ENCODE measurements at regions not wholly inside any gene's neighbourhood (a gene's known extent, or its start where the extent isn't known, plus 50 kb on each side); places are given as distances from the start of the nearest gene placed in this dataset.

DNA sequence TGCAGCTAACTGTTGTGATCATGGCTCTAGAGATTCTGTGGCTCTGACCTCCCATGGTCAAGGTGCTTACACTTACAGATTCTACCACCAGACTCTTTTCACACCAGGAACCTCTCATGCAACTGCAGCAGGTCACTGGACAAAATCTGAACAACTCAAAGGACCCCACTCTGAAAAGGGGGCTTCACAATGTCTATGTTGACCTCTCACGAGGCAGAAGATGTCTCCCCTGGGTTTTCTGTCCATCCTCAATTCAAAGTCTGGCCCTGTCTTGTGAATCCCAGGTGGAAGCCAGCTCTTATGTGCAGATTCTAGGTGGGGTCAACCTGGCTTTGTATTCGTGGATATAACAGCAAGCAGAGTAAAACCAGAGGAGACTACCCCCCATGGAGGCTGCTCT, 118.6 kb upstream of the ZNF479 start:
- DNase-seq (ENCODE audit: low spot score), result no peak

DNA sequence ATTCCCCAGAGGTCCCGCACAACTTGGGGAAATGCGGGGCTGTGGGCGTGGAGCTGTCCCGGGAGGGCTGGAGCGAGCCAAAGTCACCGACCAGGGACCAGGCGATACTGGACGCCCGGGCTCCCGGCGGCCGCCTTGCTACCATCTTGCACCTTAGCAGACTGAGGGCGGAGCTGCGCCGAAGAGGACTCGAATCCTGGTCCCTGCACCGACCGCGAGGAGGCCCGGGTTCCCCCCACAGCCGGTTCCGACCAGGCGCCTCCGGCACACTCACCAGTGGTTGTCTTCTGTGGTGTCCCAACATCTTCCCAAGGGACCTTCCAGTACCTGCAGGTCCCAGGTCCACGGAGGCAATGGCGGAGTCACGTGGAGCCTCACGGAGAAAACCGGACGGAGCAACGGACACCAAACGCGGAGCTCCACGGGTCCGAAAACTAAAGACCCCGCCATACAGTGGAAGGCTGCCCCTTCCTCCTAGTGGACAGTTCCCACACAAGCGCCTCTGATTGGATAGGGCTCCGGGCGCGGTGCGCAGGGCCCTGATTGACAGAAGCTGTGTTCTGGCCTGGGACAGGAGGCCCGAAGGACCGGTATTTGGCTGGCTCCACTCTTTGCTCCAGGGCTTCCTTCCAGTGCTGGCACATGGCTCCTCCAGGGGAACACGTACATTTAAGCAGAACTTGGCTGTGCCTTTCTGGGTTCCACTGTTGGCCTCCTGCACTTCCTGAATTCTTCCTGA, 124.6 kb upstream of the ZNF479 start:
- DNase-seq (ENCODE audit: low spot score), result no peak

DNA sequence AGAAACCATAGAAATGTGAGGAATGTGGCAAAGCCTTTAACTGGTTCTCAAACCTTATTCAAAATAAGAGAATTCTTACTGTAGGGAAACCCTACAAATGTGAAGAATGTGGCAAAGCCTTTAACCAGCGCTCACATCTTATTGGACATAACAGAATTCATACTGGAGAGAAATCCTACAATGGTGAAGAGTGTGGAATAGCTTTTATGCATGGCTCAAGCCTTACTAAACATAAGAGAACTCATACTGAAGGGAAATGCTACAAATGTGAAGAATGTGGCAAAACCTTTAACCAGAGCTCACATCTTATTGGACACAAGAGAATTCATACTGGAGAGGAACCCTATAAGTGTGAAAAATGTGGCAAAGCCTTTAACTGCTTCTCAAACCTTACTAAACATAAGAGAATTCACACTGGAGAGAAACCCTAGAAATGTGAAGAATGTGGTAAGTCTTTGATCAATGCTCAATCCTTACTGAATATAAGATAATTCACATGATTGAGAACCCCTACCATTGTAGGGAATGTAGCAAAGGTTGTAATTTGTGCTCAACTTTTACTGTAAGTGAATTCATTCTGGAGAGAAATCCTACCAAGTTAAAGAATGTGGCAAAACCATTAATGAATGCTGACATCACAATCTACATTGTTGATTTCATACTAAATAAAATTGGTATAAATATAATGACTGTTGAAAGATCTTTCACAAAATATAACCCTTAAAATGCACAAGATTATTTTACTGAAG, 142.5 kb upstream of the ZNF479 start:
- DNase-seq (ENCODE audit: low spot score), result no peak

DNA sequence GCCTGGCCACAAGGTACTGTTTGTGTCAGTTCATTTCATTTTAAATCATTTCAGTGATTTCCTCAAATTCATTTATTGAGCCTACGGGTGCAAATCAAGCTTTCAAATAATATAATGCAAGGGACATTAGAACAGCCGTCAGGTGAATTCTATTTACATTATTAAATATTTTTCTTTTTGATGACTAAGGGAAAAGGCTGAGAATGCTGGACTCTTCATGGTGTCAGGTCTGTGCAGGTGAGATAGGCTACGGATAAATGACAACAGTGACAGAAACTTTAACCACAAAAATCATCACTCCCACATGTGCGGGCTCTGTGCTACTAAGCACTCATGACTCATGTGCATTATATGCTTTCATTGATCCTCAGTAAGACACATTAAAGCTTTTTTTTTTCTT, 149.2 kb upstream of the ZNF716 start:
- no peak for DNase-seq (ENCODE audit: low spot score)

DNA sequence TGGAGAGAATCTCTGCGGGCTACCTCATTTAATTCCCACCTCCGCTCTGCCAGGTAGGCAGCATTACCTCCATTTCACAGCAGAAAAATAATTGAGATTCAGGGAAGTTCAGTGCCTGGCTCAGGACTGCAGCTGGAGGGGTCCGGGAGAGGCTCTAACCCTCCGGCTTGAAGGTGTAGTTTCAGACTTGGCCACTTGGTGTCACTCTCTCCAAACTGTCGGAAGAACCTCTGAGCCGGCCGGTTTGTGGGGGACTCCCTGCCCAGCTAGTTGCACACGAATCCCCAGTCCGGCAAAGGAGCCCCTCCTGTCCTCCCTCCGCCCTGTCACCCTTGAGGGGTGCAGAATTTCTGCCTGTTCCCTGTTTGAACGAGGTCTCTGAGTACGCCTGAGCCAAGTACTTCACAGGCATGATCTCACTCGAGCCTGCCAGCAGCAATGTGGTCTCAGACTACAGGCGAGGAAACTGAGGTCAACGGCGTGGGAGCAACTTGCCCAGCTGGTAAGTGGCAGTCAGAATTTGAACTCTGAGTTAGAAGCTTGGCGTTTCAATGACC, 144.7 kb upstream of the ZNF716 start:
- no peak for DNase-seq (ENCODE audit: low spot score)

DNA sequence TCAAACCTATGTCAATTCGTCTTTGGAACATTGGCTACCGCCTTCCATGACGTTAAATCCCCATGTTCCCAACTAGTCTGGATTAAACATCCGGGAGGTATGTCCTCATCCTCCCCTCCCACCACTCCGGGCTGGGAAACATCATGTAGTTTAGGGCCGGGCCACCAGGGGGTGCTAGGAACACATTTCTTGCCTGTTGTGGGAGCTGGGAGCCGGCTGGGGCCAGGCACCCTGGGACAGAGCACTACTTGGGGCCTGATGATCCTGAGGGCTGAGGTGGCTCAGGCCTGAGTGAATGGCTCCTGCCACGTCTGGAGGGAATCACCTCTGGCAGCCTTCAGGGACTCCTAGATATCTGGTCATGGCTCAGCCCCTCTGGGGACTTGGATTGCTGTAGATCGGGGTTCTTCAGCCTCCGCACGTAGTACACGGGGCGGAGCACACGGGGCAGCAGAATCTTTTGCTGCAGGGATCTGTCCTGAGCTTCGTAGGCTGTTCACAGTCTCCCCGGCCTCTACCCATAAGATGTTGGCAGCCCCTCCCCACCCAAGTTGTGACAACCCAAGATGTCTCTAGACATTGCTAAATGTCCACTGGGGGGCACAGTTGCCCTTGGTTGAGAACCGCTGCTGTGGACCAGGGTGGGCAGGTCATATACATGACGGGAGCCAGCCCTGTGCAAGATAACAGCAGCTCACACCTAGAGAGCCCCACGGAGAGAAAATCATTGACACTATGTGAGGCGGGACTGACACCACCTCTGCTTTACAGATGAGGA, 141.2 kb upstream of the ZNF716 start:
- no peak for DNase-seq (ENCODE audit: low spot score)

DNA sequence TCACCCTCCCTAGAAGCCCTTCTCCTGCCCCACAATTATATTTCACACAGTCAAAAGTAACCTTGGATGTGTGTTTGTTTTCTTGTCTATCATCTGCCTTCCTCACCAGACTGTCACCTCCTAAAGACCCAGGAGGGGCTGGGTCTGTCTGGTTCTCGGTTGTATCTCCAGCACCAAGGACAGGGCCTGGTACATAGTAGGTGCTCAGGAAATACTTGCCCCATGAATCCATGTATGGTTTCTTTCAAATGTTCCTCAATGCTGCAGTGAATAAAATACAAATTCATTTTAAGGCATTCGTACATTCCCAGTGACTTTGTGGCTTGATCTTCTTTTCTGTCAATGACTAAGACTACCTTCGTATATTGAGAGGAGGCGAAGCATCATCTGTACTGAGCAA, 122.9 kb upstream of the ZNF716 start:
- no peak for DNase-seq (ENCODE audit: low spot score)

DNA sequence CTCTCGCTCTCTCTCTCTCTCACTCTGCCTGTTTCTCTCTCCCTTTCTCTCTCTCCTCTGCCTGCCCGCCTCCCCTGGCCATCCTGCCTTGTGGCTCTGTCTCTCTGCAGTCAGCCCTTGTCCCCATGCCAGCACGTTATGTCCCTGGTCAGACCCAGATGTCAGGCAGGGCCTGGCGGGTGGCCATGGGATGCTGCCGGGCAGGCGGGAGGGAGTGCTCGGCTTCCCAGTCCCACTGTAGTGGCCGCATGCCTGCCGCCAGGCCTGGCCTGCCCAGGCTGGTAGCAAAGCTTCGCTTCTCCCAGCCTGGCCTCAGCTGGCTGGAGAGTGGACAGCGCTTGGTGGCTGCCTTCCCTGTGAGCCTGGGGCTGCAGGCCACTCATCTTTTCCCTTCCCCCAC, 121.5 kb upstream of the ZNF716 start:
- DNase-seq (ENCODE audit: low spot score), result no peak

DNA sequence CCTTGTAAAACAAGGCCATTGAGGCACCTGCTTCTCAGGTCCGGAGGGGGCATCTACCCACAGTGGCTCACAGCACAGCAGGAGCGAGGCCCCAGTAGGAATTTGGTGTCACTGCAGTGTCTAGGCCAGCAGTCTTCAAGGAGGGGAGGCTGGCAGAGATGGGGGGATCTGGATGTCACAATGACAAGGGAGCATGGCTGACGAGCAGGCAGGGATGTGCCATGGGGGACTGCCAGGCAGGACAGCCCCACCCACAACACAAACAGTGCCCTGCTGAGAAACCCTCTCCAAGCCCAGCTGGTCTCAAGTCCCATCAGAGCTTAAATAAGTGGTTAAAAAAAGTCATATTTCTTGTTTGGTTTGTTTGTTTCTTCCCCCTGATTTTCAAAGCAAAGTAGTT, 121.0 kb upstream of the ZNF716 start:
- DNase-seq (ENCODE audit: low spot score), result no peak

DNA sequence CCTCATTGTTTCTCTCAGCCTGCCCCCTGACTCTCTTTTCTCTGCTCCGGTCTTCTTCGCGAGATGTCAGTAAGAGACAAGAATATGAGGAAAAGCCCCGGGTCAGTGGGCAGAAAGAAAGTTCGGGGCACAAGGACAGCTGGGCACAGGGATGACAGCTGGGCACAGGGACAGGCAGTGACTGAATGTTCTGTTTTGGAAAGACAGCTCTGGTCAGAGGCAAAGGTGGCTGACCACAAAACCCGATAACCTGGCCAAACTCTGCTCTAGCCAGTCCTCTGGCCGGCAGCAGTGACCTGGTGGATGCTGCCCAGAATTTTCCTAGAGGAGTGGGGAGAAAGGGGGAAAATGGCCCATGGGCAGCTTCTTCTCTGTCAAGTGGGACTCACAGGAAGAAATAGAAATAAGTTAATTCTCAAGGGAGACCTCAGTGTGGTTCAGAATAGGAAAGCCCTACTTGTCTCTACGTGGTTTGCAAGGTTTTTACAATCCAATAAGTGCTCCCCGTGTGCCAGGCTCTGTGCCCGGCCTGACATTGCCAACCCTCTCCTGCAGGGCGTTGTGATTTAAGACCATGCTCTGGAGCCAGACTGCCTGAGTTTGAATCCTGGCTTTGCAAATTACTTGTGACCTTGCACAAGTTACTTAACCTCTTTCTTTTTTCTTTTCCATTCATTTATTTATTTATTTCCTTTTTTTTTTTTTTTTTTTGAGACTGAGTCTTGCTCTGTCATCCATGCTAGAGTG, 110.6 kb upstream of the ZNF716 start:
- DNase-seq (ENCODE audit: low spot score), result no peak

DNA sequence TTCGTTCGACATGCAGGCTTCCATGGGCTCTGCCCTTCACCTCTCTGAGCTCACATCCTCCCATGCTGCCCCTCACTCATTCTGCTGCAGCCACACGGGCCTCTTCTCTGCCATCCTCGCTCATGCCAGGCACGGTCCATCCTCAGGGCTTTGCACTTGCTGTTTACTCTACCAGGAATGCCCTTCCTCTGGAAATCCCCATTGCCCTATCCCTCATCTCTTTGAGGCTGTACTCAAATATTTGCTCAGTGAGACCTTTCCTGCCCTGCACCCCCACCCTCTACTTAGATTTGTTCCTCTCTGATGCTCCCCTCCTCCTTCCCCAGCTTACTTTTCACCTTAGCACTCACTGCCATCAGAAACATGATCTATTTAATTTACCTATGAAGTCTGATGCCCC, 107.0 kb upstream of the ZNF716 start:
- DNase-seq (ENCODE audit: low spot score), result no peak

DNA sequence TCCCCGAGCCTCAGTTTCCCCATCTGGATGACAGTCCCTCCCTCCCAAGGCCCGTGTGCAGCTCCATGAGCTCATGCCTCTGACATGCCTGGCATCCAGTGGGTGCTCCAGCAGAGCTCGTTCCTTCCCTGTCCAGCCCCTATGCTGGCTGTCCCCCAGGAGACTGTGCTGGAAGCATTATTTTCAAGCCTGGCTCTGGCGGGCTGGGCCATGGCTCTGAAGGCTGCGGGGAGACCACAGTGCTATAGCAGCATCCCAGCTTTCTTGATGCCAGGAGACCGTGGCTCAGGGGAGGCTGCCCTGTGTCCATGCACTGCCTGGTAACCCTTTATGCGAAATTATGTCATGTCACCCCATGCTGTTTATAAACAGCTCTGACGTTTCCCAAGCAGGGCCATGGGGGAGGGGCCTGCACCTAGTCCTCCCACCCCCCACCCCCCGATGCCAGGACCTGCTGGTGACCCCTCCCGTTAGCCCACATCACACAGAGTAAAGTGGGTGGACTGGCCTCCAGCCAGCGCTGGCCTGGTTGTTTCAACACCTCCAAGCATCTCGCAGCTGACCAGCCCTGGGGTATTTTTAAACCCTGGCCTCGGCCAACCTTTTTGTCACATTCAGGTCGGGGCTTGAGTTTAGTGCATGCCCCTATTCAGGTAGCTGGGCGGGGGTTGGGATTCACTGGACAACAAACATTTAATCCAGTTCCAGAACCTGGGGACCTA, 105.9 kb upstream of the ZNF716 start:
- DNase-seq (ENCODE audit: low spot score), result no peak

DNA sequence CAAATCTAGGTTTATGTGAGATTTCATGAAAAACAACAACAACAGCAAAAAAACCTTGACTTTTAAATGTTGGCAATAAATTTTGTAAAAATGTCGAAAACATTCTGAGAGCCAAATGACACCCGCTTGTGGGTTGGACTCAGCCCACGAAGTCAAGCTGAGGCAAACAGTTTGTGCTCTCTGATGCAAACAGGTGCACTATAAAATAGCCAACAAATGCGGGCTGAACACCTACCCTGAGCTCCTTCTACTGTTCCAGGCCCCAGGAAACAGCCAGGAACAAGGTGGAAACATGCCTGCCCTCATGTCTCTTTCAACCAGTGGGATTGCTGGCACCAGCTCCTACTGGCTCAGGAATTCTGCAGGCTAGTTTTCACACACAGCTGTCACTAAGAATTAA, 105.0 kb upstream of the ZNF716 start:
- no peak for DNase-seq (ENCODE audit: low spot score)

DNA sequence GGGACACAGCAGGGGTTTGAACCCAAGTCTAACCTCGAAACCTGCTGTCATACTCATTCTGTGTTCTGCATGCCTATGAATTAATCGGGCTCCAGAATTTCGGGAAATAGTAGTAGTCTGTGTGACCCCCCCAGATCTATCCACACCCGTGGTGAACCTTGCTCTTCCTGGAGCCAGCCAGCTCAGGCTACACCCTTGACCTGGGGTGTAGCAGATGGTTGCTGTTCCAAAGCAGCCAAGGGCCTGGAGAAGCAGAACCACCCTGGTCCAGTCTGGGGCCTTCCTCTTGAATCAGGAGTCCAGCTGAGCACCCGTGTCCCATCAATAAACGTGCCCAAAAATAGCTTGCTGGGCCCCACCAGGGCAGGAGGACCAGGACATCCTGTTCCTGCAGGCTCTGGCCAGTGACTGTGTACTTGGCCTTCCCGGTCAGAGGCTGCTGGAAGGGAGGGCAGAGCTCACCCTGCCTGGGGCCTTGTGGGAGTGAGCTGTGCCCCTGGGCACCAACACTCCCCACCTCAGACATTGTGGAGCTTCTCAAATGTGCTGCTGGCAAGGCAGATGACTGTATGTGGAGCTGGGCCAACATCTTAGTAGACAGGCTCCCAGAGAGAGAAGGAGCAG, 101.2 kb upstream of the ZNF716 start:
- DNase-seq (ENCODE audit: low spot score), result no peak

DNA sequence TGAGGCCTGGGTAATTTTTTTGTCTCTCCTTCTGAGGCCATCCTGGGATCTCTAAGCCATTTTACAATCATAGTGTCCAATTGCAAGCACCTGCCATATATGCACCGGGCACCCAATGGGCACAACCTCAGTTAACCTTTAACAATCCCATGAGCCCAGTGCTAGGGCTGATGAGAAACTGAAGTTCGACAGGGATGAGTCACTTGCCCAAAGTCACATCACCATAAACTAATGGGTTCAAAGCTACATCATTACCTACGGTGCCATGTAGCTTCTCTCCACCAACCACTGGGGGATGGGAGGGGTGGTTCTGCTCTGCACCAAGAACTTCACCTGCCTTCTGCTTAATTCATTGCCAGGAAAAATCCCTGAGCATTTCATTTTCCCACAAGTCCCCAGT, 95.8 kb upstream of the ZNF716 start:
- no peak for DNase-seq (ENCODE audit: low spot score)

DNA sequence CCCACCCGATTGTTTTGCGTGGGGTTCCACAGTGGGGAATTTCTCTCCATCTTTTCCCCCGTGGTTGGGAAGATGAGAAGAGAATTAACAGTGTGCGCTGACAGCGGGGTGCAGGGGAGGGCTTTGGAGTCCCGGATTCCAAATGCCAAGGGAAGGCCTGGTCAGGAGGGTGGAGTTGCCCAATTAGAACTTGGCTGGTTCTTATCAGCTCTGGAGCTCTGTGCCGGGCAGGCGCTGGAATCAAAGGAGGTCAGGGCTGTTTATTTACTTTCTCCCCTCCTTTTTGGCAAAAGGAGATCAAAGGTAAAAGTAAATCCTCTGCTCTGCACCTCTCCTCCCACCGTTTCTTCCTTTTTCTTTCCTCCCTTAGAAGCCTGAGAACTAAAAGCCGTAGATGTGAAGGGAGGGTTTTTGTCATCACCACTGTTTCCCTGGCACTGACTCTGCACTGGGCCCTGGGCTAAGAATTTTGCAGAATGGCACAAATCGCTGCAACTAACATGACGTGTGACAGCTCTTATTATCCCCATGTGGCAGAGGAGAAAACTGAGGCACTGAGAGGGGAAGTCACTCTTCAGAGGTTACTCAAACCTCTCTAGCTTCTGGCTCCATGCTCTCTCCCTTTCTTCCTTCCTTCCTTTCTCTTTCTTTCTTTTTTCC, 95.2 kb upstream of the ZNF716 start:
- no peak for DNase-seq (ENCODE audit: low spot score)

DNA sequence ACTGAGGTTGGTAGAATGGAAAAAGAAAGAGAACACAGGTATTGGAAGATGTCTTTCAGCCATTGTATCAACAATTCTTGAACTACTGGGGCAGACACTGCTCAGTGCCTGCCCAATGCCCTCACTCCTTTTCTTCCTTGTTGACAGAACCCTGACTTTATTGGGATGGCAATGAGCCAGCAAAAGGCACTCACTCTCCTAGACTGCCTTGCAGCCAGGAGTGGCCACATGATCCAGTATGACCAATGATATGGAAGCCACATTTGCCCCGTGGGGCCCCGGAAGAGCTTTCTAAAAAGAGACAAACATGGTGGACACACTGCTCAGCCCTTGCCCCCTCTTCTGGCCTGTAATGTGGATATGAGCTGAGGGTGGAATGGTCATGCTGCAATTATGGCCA, 88.6 kb upstream of the ZNF716 start:
- no peak for DNase-seq (ENCODE audit: low spot score)

DNA sequence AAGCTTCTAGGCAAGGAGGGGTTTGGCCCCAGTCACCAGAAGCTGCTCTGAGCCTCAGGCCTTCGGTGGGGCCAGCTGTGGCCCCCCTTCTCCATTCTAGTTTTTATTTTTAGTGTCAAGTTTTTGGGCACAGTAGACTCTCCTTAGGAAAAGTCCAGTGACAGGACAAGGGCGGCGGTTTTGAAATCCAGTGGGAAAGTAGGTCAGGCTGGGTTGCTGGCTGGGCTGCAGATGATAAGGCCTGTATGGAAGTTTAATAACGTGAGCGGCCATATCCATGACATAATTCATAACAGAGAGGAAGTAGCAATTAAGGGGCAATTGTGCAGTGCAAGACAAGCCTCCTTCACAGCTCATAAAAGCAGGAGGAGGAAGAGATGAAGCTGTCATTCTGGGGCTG, 87.1 kb upstream of the ZNF716 start:
- DNase-seq (ENCODE audit: low spot score), result no peak

DNA sequence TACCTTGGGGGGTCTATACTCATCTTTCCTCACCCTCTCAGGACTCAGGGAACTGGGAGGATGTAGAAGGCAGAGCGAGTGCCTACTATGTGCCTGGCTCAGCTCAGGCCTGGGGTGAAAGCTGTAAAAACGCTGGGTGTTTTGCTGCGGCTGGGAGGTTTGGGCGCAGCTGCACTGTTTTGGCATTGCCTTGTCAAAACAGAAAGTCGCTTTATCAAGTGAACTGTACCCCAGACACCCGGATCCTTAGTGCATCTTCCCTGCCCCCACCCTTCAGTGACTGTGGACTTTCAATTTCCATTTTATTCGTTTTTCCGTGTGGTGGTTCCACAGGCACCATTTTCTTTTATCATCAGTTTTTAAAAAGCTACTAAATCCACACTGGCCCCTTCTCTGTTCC, 86.7 kb upstream of the ZNF716 start:
- DNase-seq (ENCODE audit: low spot score), result no peak

Data from SK-N-DZ (cell line).